HEK293T (cell line): ENCODE measurements at regions not wholly inside any gene's neighbourhood (a gene's known extent, or its start where the extent isn't known, plus 50 kb on each side); places are given as distances from the start of the nearest gene placed in this dataset.

Experiments
- BHLHE40 ChIP-seq: fragments of 450-650 bp; IDR thresholded peaks from 2 replicates; pipeline ENCODE4 v1.6.1; 2016; ENCODE audit warnings: mild to moderate bottlenecking, moderate library complexity, borderline replicate concordance
- CTBP1 ChIP-seq: fragments of 450-650 bp; IDR thresholded peaks from 2 replicates; pipeline ENCODE4 v1.6.1; 2016; ENCODE audit warnings: borderline replicate concordance
- ELF4 ChIP-seq: fragments of 450-650 bp; IDR thresholded peaks from 2 replicates; pipeline ENCODE4 v1.6.1; 2017; ENCODE audit warnings: antibody characterized with exemption
- FOXA1 ChIP-seq: fragments of 450-650 bp; IDR thresholded peaks from 2 replicates; pipeline ENCODE4 v1.6.1; 2016; ENCODE audit warnings: mild to moderate bottlenecking
- FOXM1 ChIP-seq: fragments of 450-650 bp; IDR thresholded peaks from 2 replicates; pipeline ENCODE4 v1.6.1; 2017; ENCODE audit warnings: mild to moderate bottlenecking, borderline replicate concordance
- HDGF ChIP-seq: fragments of 450-650 bp; IDR thresholded peaks from 2 replicates; pipeline ENCODE4 v1.6.1; 2017; ENCODE audit warnings: antibody characterized with exemption, borderline replicate concordance
- L3MBTL2 ChIP-seq: fragments of 450-650 bp; conservative IDR thresholded peaks from 2 replicates; pipeline ENCODE4 v1.6.1; 2016; ENCODE audit warnings: mild to moderate bottlenecking
- NFRKB ChIP-seq: fragments of 450-650 bp; IDR thresholded peaks from 2 replicates; pipeline ENCODE4 v1.6.1; 2016; ENCODE audit warnings: mild to moderate bottlenecking, moderate library complexity
- ZNF384 ChIP-seq: fragments of 450-650 bp; IDR thresholded peaks from 2 replicates; pipeline ENCODE4 v1.6.1; 2016
- TF ChIP-seq, protein P1 (sequence below): fragments of 450-650 bp; IDR thresholded peaks from 2 replicates; pipeline ENCODE4 v1.6.1; 2016

DNA sequence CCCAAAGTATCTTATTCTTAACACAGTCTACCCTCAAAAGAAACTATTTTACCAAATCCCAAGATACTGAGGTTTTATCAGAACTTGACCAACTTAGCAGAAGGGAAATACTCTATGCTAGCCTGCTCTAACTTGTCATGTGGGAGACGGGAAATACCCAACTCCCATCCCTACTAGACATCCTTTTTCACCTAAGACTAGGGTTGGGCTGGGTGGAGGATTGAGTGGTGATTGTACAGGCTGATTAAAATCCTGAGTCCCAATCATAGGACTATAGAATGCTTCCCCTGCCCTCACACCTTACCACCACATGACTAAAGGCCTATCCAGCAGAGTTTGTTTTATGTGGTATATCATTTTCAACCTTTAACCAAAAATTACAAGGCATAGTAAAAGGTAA lies 786.5 kb downstream of the TAF11L14 start:
- TF ChIP-seq FOXM1 (no peak), HDGF (no peak), FOXA1 (no peak), CTBP1 (no peak), NFRKB (no peak), ZNF384 (no peak), ELF4 (no peak), L3MBTL2 (no peak), BHLHE40 (no peak)
- TF ChIP-seq, protein P1, sequence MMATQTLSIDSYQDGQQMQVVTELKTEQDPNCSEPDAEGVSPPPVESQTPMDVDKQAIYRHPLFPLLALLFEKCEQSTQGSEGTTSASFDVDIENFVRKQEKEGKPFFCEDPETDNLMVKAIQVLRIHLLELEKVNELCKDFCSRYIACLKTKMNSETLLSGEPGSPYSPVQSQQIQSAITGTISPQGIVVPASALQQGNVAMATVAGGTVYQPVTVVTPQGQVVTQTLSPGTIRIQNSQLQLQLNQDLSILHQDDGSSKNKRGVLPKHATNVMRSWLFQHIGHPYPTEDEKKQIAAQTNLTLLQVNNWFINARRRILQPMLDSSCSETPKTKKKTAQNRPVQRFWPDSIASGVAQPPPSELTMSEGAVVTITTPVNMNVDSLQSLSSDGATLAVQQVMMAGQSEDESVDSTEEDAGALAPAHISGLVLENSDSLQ: no peak
